ENCODE measurements at regions not wholly inside any gene's neighbourhood (a gene's known extent, or its start where the extent isn't known, plus 50 kb on each side); places are given as distances from the start of the nearest gene placed in this dataset.

DNA sequence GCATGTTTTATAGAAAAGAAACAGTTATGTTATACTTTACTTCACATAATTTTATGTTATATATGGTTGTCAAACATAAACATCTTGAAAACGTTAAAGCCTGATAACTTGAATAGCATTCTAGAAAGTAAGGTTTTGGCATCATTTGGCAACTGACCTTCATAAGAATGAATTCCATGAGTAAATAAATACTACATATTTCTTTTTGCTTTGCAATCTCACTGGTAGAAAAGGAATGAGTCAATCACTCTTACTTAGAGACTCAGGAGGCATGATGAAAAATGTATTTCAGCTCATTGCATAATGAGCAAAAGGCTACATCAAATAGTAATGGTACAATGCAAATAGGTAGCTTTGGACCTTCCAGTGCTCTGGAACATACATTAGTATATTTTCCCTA, 1381.9 kb downstream of the EFNB2 start:
- DNase-seq = no peak

- DNase-seq = no peak
Observed at GRCh38 chr13:105151639-105152038, 1383.8 kb downstream of the EFNB2 start.

DNA sequence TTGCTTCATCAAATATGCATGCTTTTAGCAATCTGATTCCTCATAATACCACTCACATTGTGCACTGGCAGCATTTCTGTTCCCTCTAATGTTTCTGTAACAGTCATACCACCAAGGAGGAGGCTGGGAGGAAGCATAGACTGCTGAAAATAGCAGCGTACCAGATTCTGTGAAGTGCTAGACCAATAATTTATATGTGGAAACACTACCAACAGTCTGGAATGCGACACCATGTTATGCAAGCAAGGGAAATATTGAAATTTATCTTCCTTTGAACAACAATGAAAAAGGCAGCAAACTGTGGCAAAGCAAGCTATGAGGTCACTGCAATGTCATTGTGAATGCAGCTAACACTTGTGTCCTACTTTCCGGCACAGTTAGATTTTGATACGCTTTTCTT, 1388.0 kb downstream of the EFNB2 start:
- DNase-seq = no peak

DNA sequence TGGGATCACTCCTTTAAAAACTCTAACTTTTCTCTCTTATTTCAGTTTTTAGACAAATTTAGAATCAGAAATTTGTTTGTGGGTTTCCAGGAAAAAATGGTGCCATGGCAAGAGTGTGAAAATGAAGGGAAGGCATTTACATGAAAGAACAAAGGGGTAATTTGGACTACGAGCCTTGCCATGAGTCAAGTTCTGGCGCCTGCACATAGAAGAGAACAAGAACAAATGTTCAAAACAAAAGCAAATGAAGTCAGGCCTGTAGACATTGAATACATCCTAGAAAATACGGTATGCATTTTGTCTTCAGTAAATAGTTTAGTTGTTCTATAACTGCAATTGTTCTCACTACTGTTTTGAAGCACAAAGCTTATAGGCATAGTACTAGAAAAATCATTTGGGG, 1390.5 kb downstream of the EFNB2 start:
- no peak for DNase-seq

GRCh38 chr13:105144020-105144419, 1391.4 kb downstream of the EFNB2 start:
- DNase-seq = no peak

DNA sequence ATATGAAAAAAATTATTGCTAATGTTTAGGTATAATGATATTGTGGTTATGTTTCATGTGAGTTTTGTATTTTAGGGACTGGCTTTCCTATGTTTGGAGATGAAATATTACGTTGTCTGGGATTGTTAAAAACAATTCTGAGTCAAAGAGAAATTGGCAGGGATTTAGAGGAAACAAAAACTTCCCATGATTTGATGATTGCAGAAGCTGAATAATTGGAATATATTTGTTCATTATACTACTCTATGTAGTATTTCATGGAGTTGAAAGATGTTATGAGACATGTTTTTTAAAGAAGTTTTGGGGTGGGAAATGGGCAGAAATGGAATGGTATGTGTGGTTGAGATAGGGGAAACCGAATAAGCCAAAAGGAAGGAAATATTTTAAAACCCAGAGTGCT, 1392.9 kb downstream of the EFNB2 start:
- DNase-seq = no peak

DNA sequence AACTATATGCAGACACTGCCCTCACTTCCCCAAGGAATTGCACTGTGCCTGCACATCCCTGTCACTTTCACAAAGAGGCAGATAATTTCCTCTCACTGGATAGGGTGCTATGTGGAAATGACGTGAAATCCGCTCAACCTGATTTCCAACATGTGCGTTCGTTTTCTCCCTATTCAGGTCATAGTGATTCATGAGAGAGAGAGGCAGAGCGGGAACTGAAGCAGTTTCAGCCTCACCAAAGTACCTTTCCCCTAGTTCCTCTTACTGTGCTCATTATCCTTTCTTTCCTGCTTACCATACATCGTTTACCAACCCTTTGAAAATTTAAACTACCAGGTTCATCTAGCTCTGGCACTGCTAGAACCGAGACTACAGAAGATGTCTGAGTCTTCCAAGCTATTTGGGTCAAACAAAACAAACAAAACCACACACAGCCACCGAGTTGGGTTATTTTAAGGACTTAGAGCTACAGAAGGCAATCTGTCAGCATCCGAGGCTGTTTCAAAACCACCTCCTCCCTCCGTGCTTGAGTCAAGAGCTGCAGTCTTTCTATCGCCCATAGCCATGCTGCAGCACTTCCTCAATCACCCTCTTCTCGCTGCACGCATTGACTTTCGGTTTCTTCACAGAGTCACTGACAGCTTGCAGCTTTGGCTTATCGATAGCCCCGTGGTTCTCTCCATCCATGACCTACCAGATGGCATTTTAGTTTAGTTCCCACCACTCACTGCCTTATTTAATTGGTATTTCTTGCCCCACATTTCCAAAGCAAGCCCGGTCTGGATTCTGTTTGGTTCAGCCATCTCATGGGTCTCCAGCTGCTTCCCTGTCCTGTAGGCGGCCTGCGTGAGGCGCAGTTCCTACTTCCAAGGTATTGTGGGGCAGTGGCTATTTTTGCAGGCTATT, 1395.8 kb downstream of the EFNB2 start:
- no peak for DNase-seq

DNA sequence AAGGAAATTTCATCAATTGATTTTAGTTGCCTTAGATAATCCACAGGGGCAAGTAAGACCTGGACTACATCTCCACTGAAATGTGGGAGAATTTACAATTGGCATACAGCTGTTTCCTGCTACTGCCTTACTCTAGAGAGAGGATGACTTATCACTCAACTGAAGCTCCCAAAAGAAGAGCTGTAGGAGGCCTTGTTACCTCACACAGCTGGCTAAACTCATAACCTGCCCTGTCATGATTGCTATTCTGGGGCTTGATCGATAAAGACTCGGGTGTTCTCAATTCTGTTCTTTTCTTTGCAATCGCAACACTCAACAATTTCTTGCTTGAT, 1396.4 kb downstream of the EFNB2 start:
- no peak for DNase-seq

GRCh38 chr13:105135852-105136615, 1399.4 kb downstream of the EFNB2 start:
- DNase-seq = no peak

DNA sequence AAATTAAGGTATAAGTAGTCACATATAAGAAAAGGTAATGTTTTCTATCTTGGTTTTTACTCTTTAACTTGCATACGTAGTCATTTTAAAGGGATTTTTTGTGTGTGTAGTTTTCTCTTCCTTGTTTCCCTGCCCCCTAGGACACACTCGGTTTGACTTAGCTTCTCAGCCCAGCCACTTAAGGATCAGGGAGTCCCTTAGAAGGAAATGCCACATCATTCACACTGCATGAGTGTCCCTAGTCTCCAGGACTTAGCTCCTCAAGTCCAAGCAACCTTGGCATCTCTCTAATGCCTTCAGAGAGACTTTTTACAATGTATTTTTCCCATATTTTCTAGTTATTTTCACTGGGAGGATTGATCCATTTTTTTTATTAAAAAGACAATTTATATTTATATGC, 1407.7 kb downstream of the EFNB2 start:
- DNase-seq = no peak

DNA sequence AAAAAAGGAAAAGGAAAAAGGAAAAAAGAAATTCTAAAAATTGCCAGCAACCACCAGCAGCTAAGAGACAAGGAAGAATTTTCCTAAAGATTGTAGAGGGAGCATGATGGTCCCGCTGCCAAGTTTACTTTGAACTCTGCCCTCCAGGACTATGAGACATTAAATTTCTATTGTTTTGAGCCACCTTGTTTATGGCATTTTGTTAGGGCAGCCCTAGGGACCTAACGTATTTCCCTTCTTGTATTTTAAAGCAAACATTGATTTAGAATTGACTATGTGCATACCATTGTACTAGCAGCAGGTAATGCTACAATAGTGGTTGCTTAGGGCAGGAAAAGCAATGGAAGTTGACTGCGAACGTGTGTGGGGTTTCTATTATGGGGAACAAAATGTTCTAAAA, 1414.2 kb downstream of the EFNB2 start:
- DNase-seq = no peak

- no peak for DNase-seq
Observed at GRCh38 chr13:105118426-105118985, 1417.0 kb downstream of the EFNB2 start.

DNA sequence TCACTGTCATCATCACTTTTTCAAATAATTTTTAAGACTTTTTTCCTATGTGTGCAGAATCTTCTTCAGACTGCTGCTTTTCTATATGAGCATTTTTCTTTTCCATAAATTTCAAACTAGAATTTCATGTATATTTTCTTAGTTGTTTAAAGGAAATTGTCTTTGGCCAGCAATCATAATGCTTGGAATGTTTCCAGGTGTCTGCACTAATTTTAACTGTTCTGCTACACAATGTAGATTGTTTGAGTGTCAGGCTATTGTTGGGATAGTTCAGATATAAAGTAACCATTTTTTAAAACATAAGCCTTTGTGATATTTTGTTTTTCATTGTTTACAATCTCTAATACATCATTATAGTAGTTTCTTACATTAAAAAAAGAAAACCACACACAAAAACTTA, 1418.5 kb downstream of the EFNB2 start:
- no peak for DNase-seq

DNA sequence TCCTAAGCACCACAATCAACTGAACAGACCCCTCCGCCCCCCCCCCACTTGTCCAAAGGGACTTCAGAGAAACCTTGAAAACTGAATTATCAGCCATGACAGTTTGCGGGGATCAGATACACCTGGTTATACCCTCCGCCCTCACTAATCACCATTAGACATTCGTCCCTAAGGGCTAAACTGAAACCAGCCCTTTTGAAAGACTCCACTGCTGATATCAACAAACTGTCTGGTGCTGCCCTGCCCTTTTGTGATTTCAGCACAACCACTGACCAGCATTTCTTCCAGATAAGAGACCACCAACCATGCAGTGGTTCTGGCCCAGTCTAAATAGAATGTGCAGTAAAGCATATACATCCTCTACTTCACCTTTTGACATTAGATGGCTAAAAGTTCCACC, 1422.9 kb downstream of the EFNB2 start:
- DNase-seq = no peak

- DNase-seq = no peak
Observed at GRCh38 chr13:105107781-105108180, 1427.7 kb downstream of the EFNB2 start.

GRCh38 chr13:105105471-105105870, 1430.0 kb downstream of the EFNB2 start:
- no peak for DNase-seq

GRCh38 chr13:105097521-105097920, 1437.9 kb downstream of the EFNB2 start:
- DNase-seq = no peak

DNA sequence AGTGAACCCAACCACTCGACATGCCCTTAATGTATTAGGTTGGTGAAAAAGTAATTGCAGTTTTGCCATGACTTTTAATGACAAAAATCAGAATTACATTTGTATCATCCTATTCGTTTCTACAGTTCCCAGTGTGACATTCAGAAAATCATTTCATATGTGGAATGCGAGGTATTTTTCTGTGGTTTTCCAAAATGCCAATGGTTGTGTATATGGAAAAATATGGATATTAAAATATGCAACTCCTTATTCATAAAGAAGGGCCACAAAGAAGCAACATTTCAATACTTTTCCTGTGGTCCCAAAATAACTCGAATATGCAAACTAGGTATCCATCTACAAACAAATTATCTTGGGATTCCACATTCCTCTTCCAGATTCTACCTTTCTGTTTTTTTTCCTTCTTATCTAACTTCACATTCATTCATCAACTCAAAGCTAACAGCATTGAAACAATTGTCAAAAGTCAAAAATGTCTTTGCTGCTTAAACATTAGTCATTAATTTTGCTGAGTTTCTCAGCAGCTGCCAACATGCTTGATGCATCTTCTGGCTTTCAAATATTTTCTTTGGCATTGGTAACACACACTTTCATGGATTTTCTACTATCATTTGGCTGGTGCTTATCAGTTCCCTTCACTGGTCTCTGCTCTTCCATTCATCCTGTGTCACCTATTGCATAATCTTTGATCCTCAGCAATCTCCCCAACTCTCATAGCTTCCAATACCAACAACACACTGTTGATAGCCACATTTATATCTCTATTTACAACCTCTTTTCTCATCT, 1445.4 kb downstream of the EFNB2 start:
- no peak for DNase-seq

DNA sequence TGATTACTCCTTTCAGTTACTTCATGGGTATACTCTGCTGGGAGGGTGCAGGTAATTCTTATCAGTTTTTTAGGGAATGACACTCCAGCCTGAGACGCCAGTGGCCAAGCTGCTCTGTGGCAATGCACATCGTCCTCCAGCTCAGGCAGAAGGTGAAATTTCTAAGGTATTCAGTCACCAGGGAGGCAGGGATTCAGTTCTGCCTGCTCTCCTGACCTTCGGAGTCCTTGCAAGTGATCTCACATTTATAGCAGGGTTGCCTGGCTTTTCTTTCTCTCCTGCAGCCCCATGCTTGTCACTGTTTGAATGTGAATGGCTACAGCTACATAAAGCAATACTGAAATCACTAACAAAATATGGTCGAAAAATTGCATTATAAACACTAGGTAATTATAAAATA, 1447.5 kb downstream of the EFNB2 start:
- DNase-seq = no peak

DNA sequence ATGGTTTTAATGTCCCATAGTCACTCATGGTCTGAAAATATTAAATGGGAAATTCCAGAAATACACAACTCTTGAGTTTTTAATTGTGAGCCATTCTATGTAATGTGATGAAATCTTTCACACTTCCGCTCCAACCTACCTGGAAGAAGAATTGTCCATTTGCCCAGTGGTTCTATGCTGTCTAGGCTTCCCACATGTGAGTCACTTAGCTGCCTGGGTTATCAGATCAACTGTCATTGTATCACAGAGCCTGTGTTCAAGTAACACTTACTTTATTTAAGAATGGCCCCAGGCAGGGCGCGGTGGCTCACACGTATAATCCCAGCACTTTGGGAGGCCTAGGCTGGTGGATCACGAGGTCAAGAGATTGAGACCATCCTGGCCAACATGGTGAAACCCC, 1450.5 kb downstream of the EFNB2 start:
- no peak for DNase-seq

DNA sequence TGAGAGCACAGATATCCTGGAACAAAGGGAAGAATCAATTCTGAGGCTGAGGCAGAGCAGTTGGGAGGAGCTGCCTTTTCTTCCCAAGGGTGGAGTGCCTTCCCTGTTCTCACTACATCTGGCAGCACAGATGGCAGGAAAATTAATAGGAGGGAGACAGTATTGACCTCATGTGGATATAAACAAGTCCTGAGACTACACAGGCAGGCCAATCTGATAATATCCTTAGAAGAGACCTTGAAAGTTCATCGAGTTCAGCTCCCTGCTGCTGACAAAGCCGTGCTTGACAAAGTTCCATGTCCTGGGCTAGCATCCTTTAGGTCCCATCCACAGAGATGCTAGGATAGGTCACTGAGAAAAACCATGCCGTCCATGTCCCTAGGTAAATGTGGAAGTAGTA, 1451.5 kb downstream of the EFNB2 start:
- peak; percentile 83 for DNase-seq

DNA sequence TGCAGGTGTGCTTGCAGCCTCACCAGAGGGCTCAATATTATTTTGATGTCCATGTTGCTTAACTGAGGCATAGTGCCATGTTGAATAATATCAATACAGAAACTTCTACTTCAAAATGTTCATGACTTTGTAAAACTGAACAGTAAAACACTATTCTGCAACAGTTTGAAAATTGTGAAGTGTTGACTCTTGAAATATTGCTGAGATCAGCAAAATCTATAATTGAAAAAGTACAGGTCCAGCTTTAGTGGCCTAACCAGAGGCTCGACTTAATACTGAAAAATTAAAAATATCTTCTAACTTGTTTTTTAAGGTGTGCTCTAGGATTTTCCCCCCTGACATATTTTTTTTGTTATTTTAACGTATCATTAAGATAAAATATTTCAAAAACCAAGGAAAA, 1460.7 kb downstream of the EFNB2 start:
- no peak for DNase-seq

DNA sequence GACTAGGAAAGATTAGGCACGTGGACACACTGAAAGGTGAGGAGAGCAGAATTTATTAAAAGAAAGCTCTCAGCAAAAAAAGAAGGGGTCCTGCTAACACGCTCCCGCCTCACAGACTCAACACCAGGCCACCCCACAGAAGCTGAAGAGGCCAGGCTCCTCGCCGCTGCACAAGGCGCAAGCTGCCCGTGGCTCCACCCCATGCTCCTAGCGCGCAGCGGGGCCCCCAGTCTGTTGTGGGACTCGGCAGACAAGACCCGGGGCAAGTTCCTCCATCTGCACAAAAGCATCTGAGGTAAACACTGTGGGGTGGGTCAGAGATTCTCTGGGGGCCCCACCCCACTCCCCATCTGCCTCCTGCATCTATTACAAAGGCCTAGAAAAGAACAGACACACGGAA, 1462.4 kb downstream of the EFNB2 start:
- no peak for DNase-seq
